ENCODE measurements at regions not wholly inside any gene's neighbourhood (a gene's known extent, or its start where the extent isn't known, plus 50 kb on each side); places are given as distances from the start of the nearest gene placed in this dataset.

- no peak for TF ChIP-seq HMGXB4 (CRISPR knock-in tag; IDR thresholded peaks at IDR 0.05)
- TF ChIP-seq ZNF219 (CRISPR knock-in tag; IDR thresholded peaks at IDR 0.05; ENCODE audit: borderline replicate concordance): no peak
- no peak for TF ChIP-seq ZBTB21 (CRISPR knock-in tag; IDR thresholded peaks at IDR 0.05; ENCODE audit: borderline replicate concordance)
Measured at GRCh38 chr18:8501044-8501443, 108.2 kb upstream of the RAB12 start (continued).

- H3K27me3 Mint-ChIP-seq (ENCODE audit: low read depth): no peaks in the 10 kb centered on the region
- ChIA-PET POLR2A (no interaction called here), CTCF (interaction anchor here (1.4 kb wide), 1 partner anchor 24 kb away, joined by 5 read pairs; no protein-coding TSS in a partner anchor)
- H3K4me1 Mint-ChIP-seq: 0 out of 2 replicates have a peak, but pooled peaks cover 2% of the 10 kb centered on the region
- peaks cover 7% of the 10 kb centered on the region for H3K9me3 Mint-ChIP-seq
- TF ChIP-seq SOX15 (CRISPR knock-in tag; IDR thresholded peaks at IDR 0.05) (no peak), ZNF219 (CRISPR knock-in tag; IDR thresholded peaks at IDR 0.05; ENCODE audit: borderline replicate concordance) (no peak), OVOL2 (CRISPR knock-in tag; IDR thresholded peaks at IDR 0.05; ENCODE audit: borderline replicate concordance) (no peak), NR3C1 (CRISPR knock-in tag; conservative IDR thresholded peaks at IDR 0.05; ENCODE audit: low read depth) (no peak), PRDM15 (CRISPR knock-in tag; IDR thresholded peaks at IDR 0.05) (no peak), ATF1 (CRISPR knock-in tag; IDR thresholded peaks at IDR 0.05) (no peak), E2F5 (CRISPR knock-in tag; IDR thresholded peaks at IDR 0.05) (no peak), ZNF396 (CRISPR knock-in tag; IDR thresholded peaks at IDR 0.05; ENCODE audit: borderline replicate concordance) (no peak), TEAD1 (CRISPR knock-in tag; IDR thresholded peaks at IDR 0.05) (no peak), JAZF1 (CRISPR knock-in tag; IDR thresholded peaks at IDR 0.05) (no peak), ZNF263 (CRISPR knock-in tag; IDR thresholded peaks at IDR 0.05; ENCODE audit: low read depth) (no peak), HMGXB4 (CRISPR knock-in tag; IDR thresholded peaks at IDR 0.05) (no peak), MYBL2 (CRISPR knock-in tag; IDR thresholded peaks at IDR 0.05) (no peak), FOXP4 (CRISPR knock-in tag; IDR thresholded peaks at IDR 0.05) (no peak), TCF7 (CRISPR knock-in tag; IDR thresholded peaks at IDR 0.05; ENCODE audit: low read depth) (no peak), ZNF671 (CRISPR knock-in tag; IDR thresholded peaks at IDR 0.05) (no peak), NFATC4 (CRISPR knock-in tag; IDR thresholded peaks at IDR 0.05) (no peak), RORB (CRISPR knock-in tag; IDR thresholded peaks at IDR 0.05) (no peak), ZSCAN18 (CRISPR knock-in tag; IDR thresholded peaks at IDR 0.05) (no peak)
- no peak overlapping the region for H3K27ac Mint-ChIP-seq
- 0 out of 2 replicates have a peak, but pooled peaks cover 4% of the 10 kb centered on the region for H3K36me3 Mint-ChIP-seq
- DNase-seq (ENCODE audit: low spot score) (no peak), ATAC-seq (no peak)
- no peak overlapping the region for H3K4me3 Mint-ChIP-seq
Measured at GRCh38 chr18:8503248-8503647, 106.0 kb upstream of the RAB12 start.
